Endodermal cell (in vitro differentiated cells): ENCODE measurements at regions not wholly inside any gene's neighbourhood (a gene's known extent, or its start where the extent isn't known, plus 50 kb on each side); places are given as distances from the start of the nearest gene placed in this dataset.

Experiments used
- DNase-seq: peaks from one replicate; pipeline ENCODE4 v3.0.0-alpha.2; 2017
- H3K27ac ChIP-seq: 2 replicates; pipeline ENCODE4 v1.5.1; 2013; ENCODE audit warnings: mild to moderate bottlenecking, low read depth, low read length, moderate library complexity
- H3K27me3 ChIP-seq: 2 replicates; pipeline ENCODE4 v1.6.1; 2013; ENCODE audit warnings: mild to moderate bottlenecking, low read length, moderate library complexity; ENCODE audit not compliant: insufficient read depth, control insufficient read depth, poor library complexity, severe bottlenecking
- H3K36me3 ChIP-seq: 2 replicates; pipeline ENCODE4 v1.7.0; 2013; ENCODE audit warnings: mild to moderate bottlenecking, low read length, moderate library complexity; ENCODE audit not compliant: control insufficient read depth, insufficient read depth
- H3K4me1 ChIP-seq: one replicate; pipeline ENCODE4 v1.7.0; 2013; ENCODE audit warnings: low read length; ENCODE audit not compliant: control insufficient read depth, insufficient read depth
- H3K4me3 ChIP-seq: 2 replicates; pipeline ENCODE4 v1.5.1; 2013; ENCODE audit warnings: mild to moderate bottlenecking, low read length, moderate library complexity
- H3K9ac ChIP-seq: 2 replicates; pipeline ENCODE4 v1.6.1; 2013; ENCODE audit warnings: mild to moderate bottlenecking, low read length, moderate library complexity; ENCODE audit not compliant: poor library complexity, severe bottlenecking; ENCODE audit errors: extremely low read depth
- H3K9me3 ChIP-seq: 2 replicates; pipeline ENCODE4 v1.6.1; 2013; ENCODE audit warnings: mild to moderate bottlenecking, low read length, moderate library complexity; ENCODE audit not compliant: control insufficient read depth
- H3K27ac Mint-ChIP-seq: 2 replicates; pipeline ENCODE4 v1.8.0; 2020; ENCODE audit warnings: mixed read lengths
- H3K27me3 Mint-ChIP-seq: 2 replicates; pipeline ENCODE4 v1.8.0; 2021; ENCODE audit warnings: mild to moderate bottlenecking, mixed read lengths; ENCODE audit not compliant: insufficient read depth
- H3K36me3 Mint-ChIP-seq: 2 replicates; pipeline ENCODE4 v1.8.0; 2020; ENCODE audit warnings: low read depth, mixed read lengths
- H3K4me1 Mint-ChIP-seq: 2 replicates; pipeline ENCODE4 v1.8.0; 2020; ENCODE audit warnings: mixed read lengths
- H3K4me3 Mint-ChIP-seq: 2 replicates; pipeline ENCODE4 v1.8.0; 2020; ENCODE audit warnings: mild to moderate bottlenecking, moderate library complexity, mixed read lengths
- H3K9me3 Mint-ChIP-seq: 2 replicates; pipeline ENCODE4 v1.8.0; 2020; ENCODE audit warnings: mild to moderate bottlenecking, mixed read lengths
- CTCF ChIP-seq: fragments of 200-600 bp; sonication (generic); conservative IDR thresholded peaks from 2 replicates; pipeline ENCODE4 v1.5.0; 2021; ENCODE audit warnings: antibody characterized with exemption, mild to moderate bottlenecking
- WGBS, 2 experiments: methylation state at CpG; one replicate each; pipeline versions ENCODE4 v1.1.5 to v1.1.7; 2013; ENCODE audit warnings: missing lambda C conversion rate in 2 of 2, mixed read lengths in 1 of 2; ENCODE audit not compliant: insufficient coverage in 1 of 2, insufficient read length in 1 of 2; 5-methylcytosine and 5-hydroxymethylcytosine counted together

- Histone ChIP-seq H3K36me3 (no peaks in the 10 kb centered on the region), H3K4me3 (no peak overlapping the region), H3K27ac (no peak overlapping the region), H3K9me3 (peaks cover 9% of the 10 kb centered on the region), H3K9ac (no peak overlapping the region), H3K27me3 (no peaks in the 10 kb centered on the region), H3K4me1 (no peaks in the 10 kb centered on the region)
- Mint-ChIP-seq H3K4me3 (no peak overlapping the region), H3K9me3 (no peaks in the 10 kb centered on the region), H3K27ac (no peak overlapping the region), H3K4me1 (no peaks in the 10 kb centered on the region), H3K36me3 (no peaks in the 10 kb centered on the region), H3K27me3 (peaks cover 3% of the 10 kb centered on the region)
- WGBS, 2 experiments = 90 to 93% methylated on average over 4 of the region's 4 CpGs
- no peak for DNase-seq
- no peak for TF ChIP-seq CTCF
Observed at GRCh38 chr22:48284671-48285070, 1522.2 kb downstream of the TBC1D22A start.

GRCh38 chr22:48282804-48283203, 1520.4 kb downstream of the TBC1D22A start:
- Histone ChIP-seq H3K4me3 (no peak overlapping the region), H3K36me3 (no peaks in the 10 kb centered on the region), H3K9me3 (peaks cover 9% of the 10 kb centered on the region), H3K9ac (no peak overlapping the region), H3K4me1 (no peaks in the 10 kb centered on the region), H3K27me3 (no peaks in the 10 kb centered on the region), H3K27ac (no peak overlapping the region)
- no peak overlapping the region for H3K4me3 Mint-ChIP-seq
- TF ChIP-seq CTCF = no peak
- no peaks in the 10 kb centered on the region for H3K9me3 Mint-ChIP-seq
- no peak for DNase-seq
- H3K27me3 Mint-ChIP-seq = peaks cover 3% of the 10 kb centered on the region
- WGBS, 2 experiments = 100% methylated on average over 1 of the region's 2 CpGs; no CpG with 5 or more reads in 1 of the 2 experiments
- no peaks in the 10 kb centered on the region for H3K36me3 Mint-ChIP-seq
- H3K4me1 Mint-ChIP-seq = peaks cover 9% of the 10 kb centered on the region
- no peak overlapping the region for H3K27ac Mint-ChIP-seq

GRCh38 chr22:48279461-48279756, 1517.0 kb downstream of the TBC1D22A start:
- no peak overlapping the region for H3K9ac ChIP-seq
- H3K4me3 Mint-ChIP-seq = no peak overlapping the region
- peaks cover 9% of the 10 kb centered on the region for H3K9me3 ChIP-seq
- H3K4me1 Mint-ChIP-seq = peaks cover 9% of the 10 kb centered on the region
- no peaks in the 10 kb centered on the region for H3K9me3 Mint-ChIP-seq
- no peaks in the 10 kb centered on the region for H3K36me3 Mint-ChIP-seq
- no peaks in the 10 kb centered on the region for H3K36me3 ChIP-seq
- H3K27me3 ChIP-seq = no peaks in the 10 kb centered on the region
- H3K27ac ChIP-seq = no peak overlapping the region
- no peaks in the 10 kb centered on the region for H3K4me1 ChIP-seq
- no peak for DNase-seq
- no peak overlapping the region for H3K27ac Mint-ChIP-seq
- H3K4me3 ChIP-seq = no peak overlapping the region
- H3K27me3 Mint-ChIP-seq = peaks cover 3% of the 10 kb centered on the region
- WGBS, 2 experiments = 91 to 92% methylated on average over 5 to 6 of the region's 6 CpGs
- no peak for TF ChIP-seq CTCF
